Neural progenitor cell (in vitro differentiated cells): ENCODE measurements at regions not wholly inside any gene's neighbourhood (a gene's known extent, or its start where the extent isn't known, plus 50 kb on each side); places are given as distances from the start of the nearest gene placed in this dataset.

Experiments
- CTCF ChIP-seq: fragments of 200-600 bp; sonication (generic); IDR thresholded peaks from 2 replicates; pipeline ENCODE4 v1.5.1; 2017; ENCODE audit warnings: antibody characterized with exemption, mild to moderate bottlenecking
- EZH2phosphoT487 ChIP-seq: fragments of 200-600 bp; sonication (generic); IDR thresholded peaks from 2 replicates; pipeline ENCODE4 v1.6.1; 2017; ENCODE audit warnings: antibody characterized with exemption

GRCh38 chr4:145289403-145290076 is 109.2 kb upstream of the OTUD4 start:
- no peak for TF ChIP-seq CTCF
- no peak for TF ChIP-seq EZH2phosphoT487
